Cardiac fibroblast (primary cell): ENCODE measurements at regions not wholly inside any gene's neighbourhood (a gene's known extent, or its start where the extent isn't known, plus 50 kb on each side); places are given as distances from the start of the nearest gene placed in this dataset.

Source experiments
- DNase-seq, 2 donors: peaks; one replicate each; pipeline versions ENCODE4 v3.0.0 to v3.0.0-alpha.2; 2010; ENCODE audit warnings: low read depth in 2 of 2
- H3K4me3 ChIP-seq, 2 donors: replicated peaks in 1 of 2; 1 replicate in 1 of 2; 2 replicates in 1 of 2; pipeline ENCODE4 v1.5.1; 2011; ENCODE audit warnings: low read depth in 2 of 2, low read length in 2 of 2, mild to moderate bottlenecking in 2 of 2, moderate library complexity in 1 of 2
- CTCF ChIP-seq: IDR thresholded peaks from one replicate; pipeline ENCODE4 v1.5.1; 2011; ENCODE audit warnings: low read depth, mild to moderate bottlenecking, low read length, inconsistent platforms

GRCh38 chr4:23245203-23245832 is 552.6 kb downstream of the GBA3 start:
- no peak for DNase-seq
- no peak for TF ChIP-seq CTCF
- H3K4me3 ChIP-seq = no peak overlapping the region

- TF ChIP-seq CTCF = no peak
- DNase-seq = no peak
- H3K4me3 ChIP-seq = no peak overlapping the region
Observed at GRCh38 chr4:23242962-23243361, 550.2 kb downstream of the GBA3 start.

GRCh38 chr4:23241408-23241807 is 548.7 kb downstream of the GBA3 start:
- TF ChIP-seq CTCF = no peak
- DNase-seq = no peak
- no peak overlapping the region for H3K4me3 ChIP-seq

GRCh38 chr4:23238848-23239247 is 546.1 kb downstream of the GBA3 start:
- no peak for DNase-seq
- TF ChIP-seq CTCF = no peak
- no peak overlapping the region for H3K4me3 ChIP-seq

- peak in 1 of 2 donors; percentile 29 for DNase-seq
- no peak overlapping the region for H3K4me3 ChIP-seq
- TF ChIP-seq CTCF = no peak
Observed at GRCh38 chr4:23237771-23238170, 545.0 kb downstream of the GBA3 start.

GRCh38 chr4:23235628-23236390 is 543.1 kb downstream of the GBA3 start:
- no peak overlapping the region for H3K4me3 ChIP-seq
- no peak for TF ChIP-seq CTCF
- peak in 1 of 2 donors; percentile 1 for DNase-seq

- TF ChIP-seq CTCF = no peak
- no peak overlapping the region for H3K4me3 ChIP-seq
- peak in 1 of 2 donors; percentile 2 for DNase-seq
Observed at GRCh38 chr4:23234716-23235115, 542.0 kb downstream of the GBA3 start.
